ENCODE measurements at regions not wholly inside any gene's neighbourhood (a gene's known extent, or its start where the extent isn't known, plus 50 kb on each side); places are given as distances from the start of the nearest gene placed in this dataset.

GRCh38 chr12:88756153-88756552, 175.9 kb upstream of the KITLG start:
- no peak overlapping the region for H3K4me3 ChIP-seq (ENCODE audit: low read depth, low read length)
- TF ChIP-seq, protein P1, sequence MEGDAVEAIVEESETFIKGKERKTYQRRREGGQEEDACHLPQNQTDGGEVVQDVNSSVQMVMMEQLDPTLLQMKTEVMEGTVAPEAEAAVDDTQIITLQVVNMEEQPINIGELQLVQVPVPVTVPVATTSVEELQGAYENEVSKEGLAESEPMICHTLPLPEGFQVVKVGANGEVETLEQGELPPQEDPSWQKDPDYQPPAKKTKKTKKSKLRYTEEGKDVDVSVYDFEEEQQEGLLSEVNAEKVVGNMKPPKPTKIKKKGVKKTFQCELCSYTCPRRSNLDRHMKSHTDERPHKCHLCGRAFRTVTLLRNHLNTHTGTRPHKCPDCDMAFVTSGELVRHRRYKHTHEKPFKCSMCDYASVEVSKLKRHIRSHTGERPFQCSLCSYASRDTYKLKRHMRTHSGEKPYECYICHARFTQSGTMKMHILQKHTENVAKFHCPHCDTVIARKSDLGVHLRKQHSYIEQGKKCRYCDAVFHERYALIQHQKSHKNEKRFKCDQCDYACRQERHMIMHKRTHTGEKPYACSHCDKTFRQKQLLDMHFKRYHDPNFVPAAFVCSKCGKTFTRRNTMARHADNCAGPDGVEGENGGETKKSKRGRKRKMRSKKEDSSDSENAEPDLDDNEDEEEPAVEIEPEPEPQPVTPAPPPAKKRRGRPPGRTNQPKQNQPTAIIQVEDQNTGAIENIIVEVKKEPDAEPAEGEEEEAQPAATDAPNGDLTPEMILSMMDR (IDR thresholded peaks at IDR 0.05; ENCODE audit: low read depth, low read length), result no peak
- no peak for DNase-seq
- no peaks in the 10 kb centered on the region; the same call in 1 of the 2 replicates for H3K9me3 ChIP-seq
- H3K36me3 ChIP-seq, result no peaks in the 10 kb centered on the region
- H3K4me1 ChIP-seq, result no peaks in the 10 kb centered on the region
- H3K27me3 ChIP-seq, result no peaks in the 10 kb centered on the region

DNA sequence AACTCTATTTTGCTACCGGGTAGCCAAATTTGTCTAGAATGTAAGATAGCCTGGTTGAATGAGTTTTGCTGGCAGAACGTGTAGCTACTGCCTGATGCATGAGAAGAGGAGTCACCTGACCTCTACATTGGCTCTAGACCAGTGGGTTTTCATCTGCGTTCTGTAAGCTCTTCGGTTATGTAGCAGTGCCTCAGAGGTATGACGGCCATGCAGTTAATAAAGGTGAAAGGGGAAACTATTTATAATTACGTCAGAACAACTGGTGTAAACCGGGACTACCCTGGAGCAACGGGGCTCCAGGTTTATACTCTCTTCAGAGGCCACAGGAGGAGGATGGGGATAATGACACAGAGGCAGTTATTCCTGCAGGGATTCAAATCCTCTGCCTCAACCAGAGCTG, 173.4 kb upstream of the KITLG start:
- Histone ChIP-seq H3K36me3 (no peaks in the 10 kb centered on the region), H3K4me1 (no peaks in the 10 kb centered on the region), H3K9me3 (no peaks in the 10 kb centered on the region), H3K4me3 (ENCODE audit: low read depth, low read length) (no peak overlapping the region), H3K27me3 (no peaks in the 10 kb centered on the region)
- DNase-seq, result no peak
- TF ChIP-seq, protein P1 (IDR thresholded peaks at IDR 0.05; ENCODE audit: low read depth, low read length), result no peak

GRCh38 chr12:88753066-88753465, 172.8 kb upstream of the KITLG start:
- no peak for DNase-seq
- no peak overlapping the region for H3K4me3 ChIP-seq (ENCODE audit: low read depth, low read length)
- no peaks in the 10 kb centered on the region for H3K4me1 ChIP-seq
- no peaks in the 10 kb centered on the region for H3K36me3 ChIP-seq
- H3K27me3 ChIP-seq, result no peaks in the 10 kb centered on the region
- TF ChIP-seq, protein P1 (IDR thresholded peaks at IDR 0.05; ENCODE audit: low read depth, low read length), result no peak
- H3K9me3 ChIP-seq, result no peaks in the 10 kb centered on the region

DNA sequence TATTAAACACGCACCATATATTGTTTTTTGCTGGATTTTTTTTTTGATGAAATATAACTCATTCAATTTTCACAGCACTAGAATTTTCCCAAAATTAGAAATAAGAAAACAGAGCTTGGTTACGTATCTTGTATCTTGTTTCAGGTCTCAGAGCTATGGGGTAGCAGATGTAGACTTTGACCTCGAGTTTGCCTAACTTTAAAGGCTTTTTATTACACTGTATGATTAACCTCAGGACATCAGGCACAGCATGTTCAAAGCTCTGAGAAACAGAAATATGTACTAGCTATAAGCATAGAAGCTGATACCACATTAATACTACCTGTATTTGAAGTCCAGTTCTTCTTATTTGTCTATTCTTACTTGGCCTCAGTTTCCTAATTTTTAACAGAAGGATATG, 171.9 kb upstream of the KITLG start:
- TF ChIP-seq, protein P1 (IDR thresholded peaks at IDR 0.05; ENCODE audit: low read depth, low read length), result no peak
- no peaks in the 10 kb centered on the region for H3K27me3 ChIP-seq
- no peak for DNase-seq
- H3K4me1 ChIP-seq, result no peaks in the 10 kb centered on the region
- no peak overlapping the region for H3K4me3 ChIP-seq (ENCODE audit: low read depth, low read length)
- no peaks in the 10 kb centered on the region for H3K9me3 ChIP-seq
- H3K36me3 ChIP-seq, result no peaks in the 10 kb centered on the region

GRCh38 chr12:88750867-88751543, 170.7 kb upstream of the KITLG start:
- H3K4me1 ChIP-seq, result no peaks in the 10 kb centered on the region
- DNase-seq, result no peak
- no peaks in the 10 kb centered on the region for H3K9me3 ChIP-seq
- no peaks in the 10 kb centered on the region for H3K27me3 ChIP-seq
- no peak overlapping the region for H3K4me3 ChIP-seq (ENCODE audit: low read depth, low read length)
- TF ChIP-seq, protein P1 (IDR thresholded peaks at IDR 0.05; ENCODE audit: low read depth, low read length), result no peak
- H3K36me3 ChIP-seq, result no peaks in the 10 kb centered on the region

DNA sequence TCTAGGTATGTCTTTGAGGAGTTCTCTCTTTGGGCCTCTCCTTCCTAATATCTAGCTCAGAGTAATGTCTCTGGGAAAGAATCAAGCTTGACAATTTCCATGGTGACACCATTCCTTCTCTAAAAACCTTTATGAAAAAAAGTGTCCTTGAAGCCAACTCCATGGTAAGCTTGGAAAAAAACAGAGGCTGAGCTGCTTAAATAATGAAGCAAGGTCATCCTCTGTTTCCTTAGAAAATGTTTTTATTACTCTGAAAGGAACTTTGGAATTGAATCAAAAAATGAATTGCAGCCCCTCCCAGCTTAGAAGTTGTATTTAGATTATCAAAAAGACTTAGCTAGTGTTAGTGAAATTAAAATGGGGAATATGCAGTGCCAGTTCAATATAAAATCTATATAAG, 166.1 kb upstream of the KITLG start:
- no peaks in the 10 kb centered on the region for H3K4me1 ChIP-seq
- H3K4me3 ChIP-seq (ENCODE audit: low read depth, low read length), result no peak overlapping the region
- no peaks in the 10 kb centered on the region for H3K27me3 ChIP-seq
- DNase-seq, result no peak
- H3K36me3 ChIP-seq, result no peaks in the 10 kb centered on the region
- H3K9me3 ChIP-seq, result no peaks in the 10 kb centered on the region
- TF ChIP-seq, protein P1 (IDR thresholded peaks at IDR 0.05; ENCODE audit: low read depth, low read length), result no peak
